ENCODE measurements at regions not wholly inside any gene's neighbourhood (a gene's known extent, or its start where the extent isn't known, plus 50 kb on each side); places are given as distances from the start of the nearest gene placed in this dataset.

- 46 to 53% methylated on average over 4 of the region's 4 CpGs for WGBS, 2 experiments (ENCODE audit: low coverage in 1 of 2, low lambda C conversion rate in 2 of 2, missing lambda C conversion rate in 2 of 2)
- H3K79me2 ChIP-seq (ENCODE audit: insufficient read depth): no peaks in the 10 kb centered on the region
- H3K9me3 ChIP-seq (ENCODE audit: low read depth): no peaks in the 10 kb centered on the region
- TF ChIP-seq EZH2phosphoT487 (IDR thresholded peaks at IDR 0.05; ENCODE audit: insufficient read depth, low read depth) (no peak), EZH2 (IDR thresholded peaks at IDR 0.05; ENCODE audit: insufficient read depth, poor library complexity, severe bottlenecking) (no peak)
- H3K36me3 ChIP-seq (ENCODE audit: low read depth): no peaks in the 10 kb centered on the region
- no peaks in the 10 kb centered on the region for H3K4me1 ChIP-seq (ENCODE audit: insufficient read depth)
- H3K4me3 ChIP-seq: no peak overlapping the region
- no peaks in the 10 kb centered on the region for H3K27me3 ChIP-seq (replicated peaks; ENCODE audit: insufficient read depth)
- H4K20me1 ChIP-seq (ENCODE audit: insufficient read depth): no peaks in the 10 kb centered on the region
- H2AFZ ChIP-seq: no peak overlapping the region
- H3F3A ChIP-seq (ENCODE audit: insufficient read depth): no peaks in the 10 kb centered on the region
- DNase-seq: no peak
- H3K9me2 ChIP-seq (ENCODE audit: insufficient read depth): no peaks in the 10 kb centered on the region
- H3K27ac ChIP-seq: no peak overlapping the region
- no peak overlapping the region for H3K4me2 ChIP-seq (ENCODE audit: unreplicated experiment)
- in situ Hi-C loops (cut with MboI): no loop called here
- no peak overlapping the region for H3K9ac ChIP-seq
Measured at GRCh38 chr13:106246666-106247188, 288.7 kb downstream of the EFNB2 start.

- no peak for TF ChIP-seq EZH2 (IDR thresholded peaks at IDR 0.05; ENCODE audit: insufficient read depth, poor library complexity, severe bottlenecking)
- TF ChIP-seq EZH2phosphoT487 (IDR thresholded peaks at IDR 0.05; ENCODE audit: insufficient read depth, low read depth): no peak
- H3K4me3 ChIP-seq: no peak overlapping the region
- 93 to 99% methylated on average over 3 of the region's 3 CpGs for WGBS, 2 experiments (ENCODE audit: low coverage in 1 of 2, low lambda C conversion rate in 2 of 2, missing lambda C conversion rate in 2 of 2)
Measured at GRCh38 chr13:106246242-106246641, 289.2 kb downstream of the EFNB2 start.

GRCh38 chr13:106243011-106243565 is 292.4 kb downstream of the EFNB2 start:
- Histone ChIP-seq H3K9me2 (ENCODE audit: insufficient read depth) (no peaks in the 10 kb centered on the region), H4K20me1 (ENCODE audit: insufficient read depth) (no peaks in the 10 kb centered on the region), H3K27ac (no peak overlapping the region), H3K4me3 (no peak overlapping the region), H3K4me1 (ENCODE audit: insufficient read depth) (no peaks in the 10 kb centered on the region), H3K36me3 (ENCODE audit: low read depth) (no peaks in the 10 kb centered on the region), H3K9ac (no peak overlapping the region), H3K79me2 (ENCODE audit: insufficient read depth) (no peaks in the 10 kb centered on the region), H3K27me3 (replicated peaks; ENCODE audit: insufficient read depth) (no peaks in the 10 kb centered on the region), H3K9me3 (ENCODE audit: low read depth) (no peaks in the 10 kb centered on the region), H3K4me2 (ENCODE audit: unreplicated experiment) (no peak overlapping the region), H3F3A (ENCODE audit: insufficient read depth) (no peaks in the 10 kb centered on the region), H2AFZ (no peak overlapping the region)
- no peak for DNase-seq
- in situ Hi-C loops (cut with MboI): no loop called here
- TF ChIP-seq EZH2phosphoT487 (IDR thresholded peaks at IDR 0.05; ENCODE audit: insufficient read depth, low read depth) (no peak), EZH2 (IDR thresholded peaks at IDR 0.05; ENCODE audit: insufficient read depth, poor library complexity, severe bottlenecking) (no peak)
- 70 to 74% methylated on average over 6 of the region's 6 CpGs for WGBS, 2 experiments (ENCODE audit: low coverage in 1 of 2, low lambda C conversion rate in 2 of 2, missing lambda C conversion rate in 2 of 2)

More at GRCh38 chr13:106246242-106246641, 289.2 kb downstream of the EFNB2 start:
- Histone ChIP-seq H3K79me2 (ENCODE audit: insufficient read depth) (no peaks in the 10 kb centered on the region), H3K9me2 (ENCODE audit: insufficient read depth) (no peaks in the 10 kb centered on the region), H3K36me3 (ENCODE audit: low read depth) (no peaks in the 10 kb centered on the region), H3K9ac (no peak overlapping the region), H3K4me1 (ENCODE audit: insufficient read depth) (no peaks in the 10 kb centered on the region), H3F3A (ENCODE audit: insufficient read depth) (no peaks in the 10 kb centered on the region), H2AFZ (no peak overlapping the region), H4K20me1 (ENCODE audit: insufficient read depth) (no peaks in the 10 kb centered on the region), H3K27ac (no peak overlapping the region), H3K4me2 (ENCODE audit: unreplicated experiment) (no peak overlapping the region), H3K9me3 (ENCODE audit: low read depth) (no peaks in the 10 kb centered on the region), H3K27me3 (replicated peaks; ENCODE audit: insufficient read depth) (no peaks in the 10 kb centered on the region)
- no peak for DNase-seq
- in situ Hi-C loops (cut with MboI): no loop called here

GRCh38 chr13:106241974-106242953 is 293.2 kb downstream of the EFNB2 start:
- Histone ChIP-seq H3K36me3 (ENCODE audit: low read depth) (no peaks in the 10 kb centered on the region), H3K27ac (no peak overlapping the region), H3K27me3 (replicated peaks; ENCODE audit: insufficient read depth) (no peaks in the 10 kb centered on the region), H3F3A (ENCODE audit: insufficient read depth) (no peaks in the 10 kb centered on the region), H3K79me2 (ENCODE audit: insufficient read depth) (no peaks in the 10 kb centered on the region), H3K9me3 (ENCODE audit: low read depth) (no peaks in the 10 kb centered on the region), H3K4me2 (ENCODE audit: unreplicated experiment) (no peak overlapping the region), H3K4me1 (ENCODE audit: insufficient read depth) (no peaks in the 10 kb centered on the region), H4K20me1 (ENCODE audit: insufficient read depth) (no peaks in the 10 kb centered on the region), H3K9ac (no peak overlapping the region), H2AFZ (no peak overlapping the region), H3K9me2 (ENCODE audit: insufficient read depth) (no peaks in the 10 kb centered on the region), H3K4me3 (no peak overlapping the region)
- in situ Hi-C loops (cut with MboI): no loop called here
- DNase-seq: no peak
- TF ChIP-seq EZH2phosphoT487 (IDR thresholded peaks at IDR 0.05; ENCODE audit: insufficient read depth, low read depth): no peak
- no peak for TF ChIP-seq EZH2 (IDR thresholded peaks at IDR 0.05; ENCODE audit: insufficient read depth, poor library complexity, severe bottlenecking)
- 75 to 79% methylated on average over 10 of the region's 10 CpGs for WGBS, 2 experiments (ENCODE audit: low coverage in 1 of 2, low lambda C conversion rate in 2 of 2, missing lambda C conversion rate in 2 of 2)
